ENCODE measurements at regions not wholly inside any gene's neighbourhood (a gene's known extent, or its start where the extent isn't known, plus 50 kb on each side); places are given as distances from the start of the nearest gene placed in this dataset.

GRCh38 chr3:70821602-70822001 is 509.2 kb upstream of the MDFIC2 start:
- in situ Hi-C loops (cut with HindIII; ENCODE audit: low sequenced_read_pairs): no loop called here
- no peak for TF ChIP-seq CTCF (IDR thresholded peaks at IDR 0.05; ENCODE audit: low read depth, low read length)

GRCh38 chr3:70820397-70820796 is 508.0 kb upstream of the MDFIC2 start:
- H3K4me3 ChIP-seq (ENCODE audit: low read depth, low read length): no peak overlapping the region
- no peak for DNase-seq (ENCODE audit: low read depth, low spot score)
- no peak for TF ChIP-seq CTCF (IDR thresholded peaks at IDR 0.05; ENCODE audit: low read depth, low read length)
- in situ Hi-C loops (cut with HindIII; ENCODE audit: low sequenced_read_pairs): no loop called here

More at GRCh38 chr3:70821602-70822001, 509.2 kb upstream of the MDFIC2 start:
- DNase-seq (ENCODE audit: low read depth, low spot score): peak; percentile 24
- no peak overlapping the region for H3K4me3 ChIP-seq (ENCODE audit: low read depth, low read length)

- in situ Hi-C loops (cut with HindIII; ENCODE audit: low sequenced_read_pairs): no loop called here
- TF ChIP-seq CTCF (IDR thresholded peaks at IDR 0.05; ENCODE audit: low read depth, low read length): no peak
- no peak for DNase-seq (ENCODE audit: low read depth, low spot score)
- H3K4me3 ChIP-seq (ENCODE audit: low read depth, low read length): no peak overlapping the region
Observed at GRCh38 chr3:70818145-70818544, 505.7 kb upstream of the MDFIC2 start.

- no peak for DNase-seq (ENCODE audit: low read depth, low spot score)
- in situ Hi-C loops (cut with HindIII; ENCODE audit: low sequenced_read_pairs): no loop called here
- H3K4me3 ChIP-seq (ENCODE audit: low read depth, low read length): no peak overlapping the region
- no peak for TF ChIP-seq CTCF (IDR thresholded peaks at IDR 0.05; ENCODE audit: low read depth, low read length)
Observed at GRCh38 chr3:70816346-70816745, 503.9 kb upstream of the MDFIC2 start.

- in situ Hi-C loops (cut with HindIII; ENCODE audit: low sequenced_read_pairs): no loop called here
- DNase-seq (ENCODE audit: low read depth, low spot score): no peak
- no peak for TF ChIP-seq CTCF (IDR thresholded peaks at IDR 0.05; ENCODE audit: low read depth, low read length)
- H3K4me3 ChIP-seq (ENCODE audit: low read depth, low read length): no peak overlapping the region
Observed at GRCh38 chr3:70815817-70816216, 503.4 kb upstream of the MDFIC2 start.

- no peak for DNase-seq (ENCODE audit: low read depth, low spot score)
- no peak overlapping the region for H3K4me3 ChIP-seq (ENCODE audit: low read depth, low read length)
- in situ Hi-C loops (cut with HindIII; ENCODE audit: low sequenced_read_pairs): no loop called here
- no peak for TF ChIP-seq CTCF (IDR thresholded peaks at IDR 0.05; ENCODE audit: low read depth, low read length)
Observed at GRCh38 chr3:70813311-70813710, 500.9 kb upstream of the MDFIC2 start.

GRCh38 chr3:70811880-70812279 is 499.4 kb upstream of the MDFIC2 start:
- DNase-seq (ENCODE audit: low read depth, low spot score): peak; percentile 81
- no peak for TF ChIP-seq CTCF (IDR thresholded peaks at IDR 0.05; ENCODE audit: low read depth, low read length)
- no peak overlapping the region for H3K4me3 ChIP-seq (ENCODE audit: low read depth, low read length)
- in situ Hi-C loops (cut with HindIII; ENCODE audit: low sequenced_read_pairs): no loop called here

Measured in astrocyte of the spinal cord (primary cell).